HG02852 (cell line): ENCODE measurements at regions not wholly inside any gene's neighbourhood (a gene's known extent, or its start where the extent isn't known, plus 50 kb on each side); places are given as distances from the start of the nearest gene placed in this dataset.

Experiments used
- ATAC-seq: cut with Tn5 transposase; IDR thresholded peaks from one replicate; pipeline ENCODE4 v1.9.1; 2021; ENCODE audit warnings: mild to moderate bottlenecking, moderate library complexity; ENCODE audit not compliant: unreplicated experiment

DNA sequence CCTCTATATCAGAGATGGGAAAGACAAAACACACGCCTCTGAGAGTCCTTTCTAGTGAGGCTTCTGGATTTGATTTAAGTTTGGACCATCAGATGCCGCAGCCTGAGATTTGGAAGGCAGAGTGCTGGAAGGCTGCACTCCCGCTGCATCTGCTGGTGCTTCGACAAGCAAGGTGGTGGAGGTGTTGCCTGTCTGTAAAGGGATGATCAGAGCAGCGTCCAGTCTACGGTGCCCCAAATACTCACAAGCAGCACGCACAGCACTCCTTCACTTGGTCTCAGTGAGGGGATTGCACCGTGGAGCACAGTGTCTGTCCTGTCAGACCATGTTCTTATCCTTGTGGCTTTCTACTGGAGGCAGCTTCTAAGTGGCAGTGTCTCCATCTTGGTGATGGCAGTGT, 221.4 kb downstream of the GADD45G start:
- no peak for ATAC-seq

DNA sequence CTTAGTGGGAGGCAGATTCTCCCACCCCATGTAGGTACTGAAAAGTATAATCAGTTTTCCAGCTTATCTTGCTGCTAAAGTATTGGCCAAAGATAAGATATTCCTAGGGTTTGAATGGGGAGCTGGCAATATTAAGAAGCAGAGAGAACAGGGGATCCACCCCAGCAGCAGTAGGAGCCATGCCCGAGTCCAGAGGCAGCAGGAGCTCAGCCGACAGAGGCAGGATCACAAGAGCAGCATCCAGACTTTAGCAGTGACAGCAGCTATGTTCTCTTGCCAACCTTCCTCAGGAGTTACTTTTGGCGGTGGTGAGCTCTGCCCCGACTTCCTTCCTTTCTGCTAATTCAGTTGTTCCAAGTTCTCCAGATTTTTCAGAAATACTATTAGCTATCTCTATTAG, 224.5 kb downstream of the GADD45G start:
- ATAC-seq: no peak

DNA sequence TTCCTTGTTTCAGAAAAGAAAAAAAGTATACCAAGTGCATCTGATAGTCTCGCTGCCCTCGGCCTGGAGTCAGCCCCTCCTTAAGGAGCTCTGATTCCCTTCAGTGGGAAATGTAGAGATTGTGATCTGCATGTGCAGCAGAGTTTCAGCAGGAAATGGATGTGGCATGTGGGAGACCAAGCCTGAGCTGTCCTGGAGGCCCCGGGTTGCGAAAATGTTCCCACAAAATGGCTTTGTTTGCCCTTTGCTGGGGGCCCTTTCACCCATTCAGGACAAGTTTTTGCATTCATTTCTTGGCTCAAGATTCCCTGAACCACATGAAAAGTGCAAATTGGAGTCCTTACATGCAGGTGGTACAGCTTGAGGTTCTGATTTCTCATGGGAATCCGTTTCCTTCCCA, 230.9 kb downstream of the GADD45G start:
- ATAC-seq: no peak

DNA sequence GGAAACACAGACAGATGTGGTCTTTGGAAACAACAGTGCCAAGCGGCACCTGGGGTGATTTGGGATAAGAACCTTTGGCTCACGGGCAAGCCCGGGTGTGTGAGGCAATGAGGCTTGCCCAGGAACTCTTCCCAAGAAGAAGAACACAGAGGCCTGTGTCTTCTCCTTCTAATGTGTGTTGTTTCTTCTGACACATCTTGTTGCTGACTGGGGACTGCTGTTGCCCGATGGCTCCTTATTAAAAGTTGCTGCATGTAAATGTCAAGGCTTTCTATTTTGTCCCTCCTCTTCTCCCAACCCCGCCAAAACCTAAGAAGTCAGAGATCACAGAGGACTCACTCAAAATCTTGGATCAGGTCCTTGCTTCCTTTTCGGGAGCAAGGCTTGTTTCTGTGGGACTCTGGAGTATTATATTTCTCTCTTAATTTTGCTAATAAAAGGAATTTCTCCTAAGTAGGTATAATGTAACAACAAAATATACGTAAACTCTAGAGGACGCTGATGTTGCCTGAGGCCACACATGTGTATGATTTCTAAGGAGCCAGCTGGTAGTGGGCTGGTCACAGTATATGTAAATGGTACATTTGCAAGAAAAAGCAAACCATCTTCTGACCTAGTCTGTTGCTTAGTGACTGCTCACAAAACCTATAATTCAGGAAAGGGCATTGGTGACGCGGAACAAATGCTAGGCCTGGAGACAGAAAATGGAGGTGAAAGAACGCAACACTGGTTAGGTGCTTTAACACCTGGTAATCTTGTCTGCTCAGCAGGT, 232.5 kb downstream of the GADD45G start:
- ATAC-seq: no peak

DNA sequence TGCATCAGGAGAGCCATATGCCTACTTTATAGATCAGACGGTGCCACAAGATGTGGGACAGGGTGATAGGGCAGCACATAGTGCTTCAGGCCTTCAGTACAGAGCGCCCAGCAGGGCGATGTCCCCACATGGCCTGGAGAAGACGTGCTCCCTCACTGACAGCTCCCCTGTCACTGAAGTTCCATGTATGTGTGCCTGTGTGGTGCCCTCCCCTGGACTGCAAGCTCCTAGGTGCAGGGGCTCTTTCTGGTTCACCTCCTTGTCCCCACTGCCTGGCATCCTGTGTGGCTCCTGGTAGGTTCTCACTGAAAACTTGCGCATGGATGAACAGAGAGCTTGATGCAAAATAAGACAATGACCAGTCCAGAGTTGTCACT, 233.1 kb downstream of the GADD45G start:
- no peak for ATAC-seq

DNA sequence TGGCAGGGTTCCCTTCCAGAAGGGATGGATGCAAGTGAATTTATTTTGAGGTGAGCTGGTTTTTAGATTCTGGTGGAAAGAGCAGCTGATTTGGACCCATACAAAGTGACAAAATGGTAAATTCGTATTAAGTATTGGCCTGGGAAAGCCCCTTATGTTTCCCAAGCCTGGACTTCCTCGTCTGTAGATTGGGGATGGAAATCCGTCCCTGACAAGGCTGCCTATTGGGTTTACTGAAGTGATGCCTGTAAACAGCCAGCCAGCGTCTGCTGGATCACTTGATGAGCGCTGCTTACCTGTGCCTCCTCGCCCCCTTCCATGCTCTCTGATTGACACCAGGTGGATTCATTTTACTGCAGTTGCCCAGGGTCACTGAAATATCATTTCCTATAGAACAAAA, 233.8 kb downstream of the GADD45G start:
- ATAC-seq: no peak

DNA sequence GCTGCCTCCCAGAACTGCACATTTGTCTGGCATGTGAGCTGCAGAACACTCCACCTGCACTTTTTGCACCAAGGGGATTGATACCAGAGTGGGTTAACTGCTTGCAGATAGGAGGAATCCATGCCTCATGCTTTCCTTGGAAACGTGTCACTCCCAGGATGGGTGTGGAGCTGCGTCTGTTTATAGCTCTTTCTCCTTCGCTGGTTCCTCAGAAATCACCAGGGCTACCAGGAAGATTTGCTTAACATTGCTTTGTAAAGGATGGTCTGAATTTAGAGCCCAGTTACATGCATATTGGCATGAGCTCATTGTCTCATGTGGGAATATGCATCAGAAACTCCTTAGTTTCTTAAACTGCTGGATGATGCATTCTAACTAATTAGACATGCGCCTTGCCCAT, 234.6 kb downstream of the GADD45G start:
- ATAC-seq: no peak

DNA sequence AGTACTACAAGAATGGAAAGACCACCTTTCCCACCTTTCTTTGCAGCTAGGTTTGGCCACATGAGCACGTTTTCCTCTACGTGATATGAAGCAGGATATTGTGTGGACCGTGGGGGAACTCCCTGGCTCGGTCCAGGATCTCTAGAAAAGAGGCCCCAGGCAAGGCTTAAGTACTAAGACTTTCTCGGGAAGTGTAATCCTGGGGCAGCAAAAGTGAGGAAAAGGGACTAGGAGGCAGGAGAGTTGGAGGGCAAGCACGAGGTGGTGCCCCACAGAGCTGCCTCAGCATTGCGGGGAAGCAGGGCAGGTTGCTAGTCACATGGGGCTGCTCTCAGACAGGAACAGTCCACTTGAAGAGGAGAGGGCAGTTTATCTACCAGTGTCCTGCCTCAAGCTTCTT, 235.1 kb downstream of the GADD45G start:
- ATAC-seq: no peak

DNA sequence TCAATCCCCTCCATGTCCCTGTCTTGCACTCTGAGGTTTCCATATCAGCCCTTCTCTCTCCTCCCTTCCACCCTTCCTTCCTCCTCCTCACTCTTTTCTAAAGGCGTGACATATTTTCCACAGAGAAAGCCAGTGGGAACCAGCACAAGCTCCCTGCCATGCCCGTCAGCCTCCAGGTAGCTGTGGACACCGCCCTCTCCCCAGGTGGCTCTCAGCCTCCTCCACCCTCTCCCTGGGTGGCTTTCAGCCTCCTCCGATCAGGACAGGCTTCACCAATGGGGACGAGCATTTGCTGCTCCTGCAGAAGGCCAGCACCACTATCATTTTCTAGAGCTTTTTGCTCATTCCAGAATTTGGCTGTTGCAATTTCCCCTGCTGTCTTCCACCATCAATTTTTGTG, 236.6 kb downstream of the GADD45G start:
- ATAC-seq: no peak

DNA sequence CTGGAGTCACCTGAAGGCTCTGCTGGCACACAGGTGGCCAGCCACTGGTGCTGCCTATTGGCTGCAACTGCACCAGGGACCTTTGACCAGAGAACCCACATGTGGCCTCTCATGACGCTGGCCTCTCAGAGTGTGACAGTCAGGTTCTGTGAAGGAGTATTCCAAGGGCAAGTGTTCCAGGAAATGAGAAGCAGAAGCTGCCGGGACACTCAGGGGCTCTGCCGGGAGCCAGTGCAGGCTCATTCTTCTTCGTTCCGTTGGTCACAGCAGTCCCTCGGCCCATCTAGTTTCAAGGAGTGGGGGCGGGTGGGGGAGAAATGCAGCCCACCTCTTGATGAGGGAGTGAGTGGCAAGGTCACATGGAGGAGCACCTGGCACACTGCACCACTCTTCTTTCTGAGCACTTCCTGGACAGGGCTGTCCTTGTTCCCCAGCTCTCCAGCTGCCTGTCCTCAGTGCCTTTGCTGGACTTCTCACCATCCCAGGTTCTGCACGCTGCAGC, 237.5 kb downstream of the GADD45G start:
- ATAC-seq: no peak

DNA sequence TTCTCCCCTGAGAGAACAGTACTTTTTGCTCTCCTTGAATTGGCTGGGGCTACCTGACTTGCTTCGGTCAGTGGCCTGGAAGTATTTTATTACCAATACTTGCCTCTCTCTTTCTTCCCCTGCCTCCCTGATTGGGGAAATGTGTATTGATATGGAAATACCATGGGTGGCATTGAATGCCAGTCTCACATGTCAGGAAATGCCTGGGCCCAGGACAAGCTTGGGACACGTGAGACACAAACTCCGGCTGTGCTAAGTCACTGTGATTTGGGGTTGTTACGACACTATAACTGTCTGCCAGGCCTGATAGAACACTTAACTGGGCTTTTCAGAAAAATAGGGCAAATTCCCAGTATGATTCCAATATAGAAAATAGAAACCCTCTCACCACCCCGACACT, 238.3 kb downstream of the GADD45G start:
- ATAC-seq: no peak

DNA sequence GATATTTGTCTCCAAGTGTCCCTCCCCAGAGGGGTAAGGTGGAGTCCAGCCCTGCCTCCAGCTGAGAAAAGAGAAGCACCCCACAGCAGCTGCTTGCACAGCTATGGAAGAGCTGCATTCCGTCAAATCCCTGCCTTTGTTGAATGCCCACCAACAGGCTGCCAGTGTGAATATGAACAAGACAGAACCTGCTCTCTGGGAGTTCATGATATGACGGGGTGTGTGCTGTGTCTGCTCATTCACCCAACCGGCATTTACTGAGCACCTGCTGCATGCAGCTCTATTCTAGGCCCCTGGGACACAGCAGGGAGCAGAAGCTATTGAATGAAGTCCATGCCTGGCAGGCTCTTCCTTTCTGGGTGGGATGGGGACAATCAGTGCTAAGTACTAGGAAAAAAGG, 238.8 kb downstream of the GADD45G start:
- ATAC-seq: no peak

DNA sequence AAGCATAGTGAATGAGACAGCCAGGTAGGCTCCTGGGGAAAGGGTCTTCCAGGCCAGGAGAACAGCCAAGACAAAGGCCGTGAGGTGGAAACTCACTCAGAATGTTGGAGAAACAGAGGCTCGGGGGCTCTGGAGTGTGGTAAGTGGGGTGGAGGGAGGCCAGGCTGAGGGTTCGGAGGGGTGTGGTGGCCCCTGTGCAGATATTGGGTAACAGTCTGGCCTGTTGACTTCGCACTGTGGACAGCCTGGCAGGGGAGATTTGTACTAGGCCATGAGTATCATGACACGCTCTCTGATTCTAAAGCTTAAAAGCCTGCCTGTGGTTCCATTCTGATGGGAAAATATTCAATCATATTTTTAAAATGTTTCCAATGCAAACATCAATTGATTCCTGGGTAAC, 239.3 kb downstream of the GADD45G start:
- no peak for ATAC-seq

DNA sequence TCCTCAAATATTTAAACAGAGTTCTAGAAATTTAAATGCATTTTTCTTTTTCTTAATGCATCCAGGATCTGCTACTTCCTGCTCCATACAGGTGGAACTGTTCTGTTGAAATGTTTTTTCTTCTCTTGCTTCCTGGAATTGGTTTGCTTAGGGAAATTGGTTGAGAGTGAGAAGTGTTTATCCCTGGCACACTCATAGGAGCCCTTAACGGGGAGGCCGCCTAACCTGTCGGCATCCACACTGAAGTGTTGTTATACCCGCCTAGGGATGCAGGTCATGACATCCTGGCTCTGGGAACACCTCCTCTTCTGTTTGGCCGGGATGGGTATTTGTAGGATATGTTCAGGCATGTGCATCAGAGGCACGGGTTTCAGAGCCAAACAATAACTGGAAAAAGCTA, 239.7 kb downstream of the GADD45G start:
- no peak for ATAC-seq

DNA sequence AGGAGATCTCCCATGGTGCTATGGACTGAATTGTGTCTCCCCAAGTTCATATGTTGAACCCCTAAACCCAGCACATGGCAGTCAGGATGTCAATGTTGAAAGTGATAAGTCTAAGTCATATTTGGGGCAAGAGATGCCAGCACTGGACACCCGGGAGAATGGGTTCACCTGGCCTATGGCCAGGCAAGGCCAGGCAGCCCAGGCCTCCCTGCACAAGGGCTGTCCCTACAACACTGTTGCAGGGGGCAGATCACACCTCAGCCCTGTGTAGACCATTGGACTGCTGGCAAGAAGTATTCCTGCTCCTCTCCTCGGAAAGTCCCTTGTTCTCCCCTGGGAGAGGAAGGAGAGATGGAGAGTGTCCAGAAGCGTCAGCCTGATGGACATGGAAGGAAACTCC, 240.5 kb downstream of the GADD45G start:
- ATAC-seq: no peak

DNA sequence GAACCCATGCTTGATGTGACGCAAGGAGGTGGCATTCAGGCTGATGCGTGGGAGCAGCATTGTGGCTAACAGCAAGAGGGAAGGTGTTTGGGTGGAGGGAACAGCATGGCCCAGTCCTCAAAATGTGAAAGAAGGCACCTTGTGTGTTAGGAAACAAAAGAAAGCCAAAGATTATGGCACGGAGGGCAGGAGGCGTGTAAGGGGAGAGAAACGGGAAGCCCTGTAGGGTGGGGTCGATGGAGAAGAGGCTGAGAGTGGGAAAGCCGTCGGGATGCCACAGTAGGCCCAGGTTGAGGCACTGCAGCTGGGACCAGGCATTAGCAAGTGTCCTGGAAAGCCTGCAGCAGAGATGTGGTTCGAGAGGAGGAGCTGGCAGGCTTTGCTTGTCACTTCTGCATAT, 241.1 kb downstream of the GADD45G start:
- no peak for ATAC-seq

DNA sequence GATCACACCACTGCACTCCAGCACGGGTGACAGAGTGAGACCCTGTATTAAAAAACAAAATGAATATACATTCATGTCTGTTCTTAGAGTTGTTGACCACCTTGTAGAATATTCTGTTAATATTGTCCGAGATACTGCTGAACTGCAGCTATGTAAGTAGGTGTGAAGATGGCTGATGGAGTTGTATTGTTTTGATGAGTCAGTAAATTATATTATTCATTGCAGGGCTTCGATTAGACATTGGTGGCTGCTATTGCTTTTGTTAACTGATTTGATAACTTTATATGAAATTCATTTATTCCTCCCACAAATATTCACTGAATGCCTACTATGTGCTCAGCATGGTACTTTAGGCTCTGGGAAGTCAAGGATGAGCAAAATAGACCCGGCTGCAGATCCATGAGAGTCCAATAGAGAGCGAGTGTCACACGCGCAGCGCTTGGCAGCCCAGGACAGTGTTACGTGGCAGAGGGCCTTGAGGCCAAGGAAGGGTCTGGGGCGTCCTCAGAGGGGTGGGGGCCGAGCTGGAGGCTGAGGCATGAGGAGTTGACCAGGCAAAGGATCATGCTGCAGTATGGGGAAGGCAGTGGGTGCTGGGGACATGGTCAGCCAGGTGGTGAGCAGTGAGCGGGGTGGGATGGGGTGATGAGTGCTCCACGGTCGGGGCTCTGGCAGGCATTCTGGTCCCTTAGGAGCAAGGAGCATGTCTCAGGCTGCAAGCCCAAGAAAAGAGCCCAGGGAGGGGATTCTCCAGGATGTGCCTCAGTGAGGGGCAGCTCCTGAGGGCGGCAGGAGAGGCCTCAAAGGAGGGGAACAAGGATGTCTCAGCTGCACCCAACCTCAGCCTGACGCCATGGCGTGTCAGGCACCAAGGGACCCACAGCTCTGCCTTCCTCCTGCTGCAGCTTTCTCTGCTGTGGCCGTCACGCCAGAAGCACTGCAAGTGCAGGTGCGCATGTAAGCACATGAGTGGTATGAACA, 243.5 kb downstream of the GADD45G start:
- no peak for ATAC-seq

DNA sequence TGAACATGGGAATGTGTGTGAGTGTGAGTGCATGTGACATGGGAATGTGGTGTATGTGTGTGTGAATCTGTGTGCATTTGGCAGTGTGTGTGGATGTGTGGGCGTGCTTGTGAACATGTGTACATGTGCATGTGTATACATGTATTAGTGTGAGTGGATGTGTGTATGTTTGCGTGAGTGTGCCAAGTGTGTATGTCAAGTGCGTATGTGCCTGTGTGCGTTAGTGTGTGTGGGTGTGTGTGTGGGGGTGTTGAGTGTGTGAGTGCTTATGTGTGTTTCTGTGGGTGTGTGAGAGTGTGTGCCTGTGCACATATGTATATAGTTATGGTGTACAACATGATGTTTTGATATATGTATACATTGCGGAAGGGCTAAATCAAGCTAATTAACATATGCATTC, 244.3 kb downstream of the GADD45G start:
- no peak for ATAC-seq

DNA sequence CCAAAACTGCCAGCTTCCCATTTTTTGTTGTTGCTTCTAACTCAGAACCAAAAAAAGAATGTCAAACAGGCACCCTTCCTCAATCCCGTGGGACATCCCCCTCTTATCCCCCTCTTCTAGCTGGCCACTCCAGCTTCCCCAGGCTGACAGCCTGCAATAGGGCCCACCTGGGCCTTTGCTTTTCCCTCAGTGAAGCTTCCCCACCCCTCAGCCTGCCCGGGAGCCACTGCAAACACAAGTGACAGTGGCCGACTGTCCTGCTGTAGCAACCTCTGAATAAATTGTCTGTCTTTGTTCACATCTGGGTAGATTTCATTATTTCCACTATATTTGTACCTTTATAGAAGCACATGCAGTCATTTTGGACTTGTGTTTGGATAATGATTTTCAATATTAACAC, 245.3 kb downstream of the GADD45G start:
- no peak for ATAC-seq

DNA sequence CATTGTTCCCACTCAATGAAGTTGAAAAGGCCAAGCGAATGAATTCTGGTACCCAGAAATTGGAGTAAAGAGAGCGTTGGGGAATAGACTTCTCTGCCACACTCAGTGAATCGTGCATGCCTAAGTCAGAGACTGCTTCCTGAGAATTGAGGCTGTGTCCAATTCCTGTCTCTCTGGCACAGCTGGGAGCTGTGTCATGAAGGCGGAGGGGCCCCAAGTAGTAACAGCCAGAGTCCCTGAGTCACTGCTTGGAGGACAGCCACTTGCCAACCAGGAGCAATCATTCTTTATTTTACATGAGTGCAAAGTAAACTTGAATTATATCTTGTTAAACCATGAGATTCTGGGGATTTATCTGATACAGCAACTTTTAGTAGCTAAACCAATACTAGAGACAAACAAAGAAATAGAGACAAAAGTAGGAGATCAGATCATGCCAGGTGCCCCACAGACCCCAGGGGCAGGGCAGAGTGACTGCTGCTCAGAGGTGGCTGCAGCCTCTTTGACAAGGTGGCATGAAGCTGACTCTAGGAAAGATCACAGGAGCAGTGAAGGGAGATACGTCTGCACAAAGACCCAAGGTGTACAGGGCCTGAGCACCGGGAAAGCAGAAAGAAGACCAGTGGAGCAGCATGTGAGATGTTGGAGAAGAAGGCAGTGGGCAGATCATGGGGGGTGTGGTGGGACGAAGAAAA, 246.0 kb downstream of the GADD45G start:
- ATAC-seq: no peak

DNA sequence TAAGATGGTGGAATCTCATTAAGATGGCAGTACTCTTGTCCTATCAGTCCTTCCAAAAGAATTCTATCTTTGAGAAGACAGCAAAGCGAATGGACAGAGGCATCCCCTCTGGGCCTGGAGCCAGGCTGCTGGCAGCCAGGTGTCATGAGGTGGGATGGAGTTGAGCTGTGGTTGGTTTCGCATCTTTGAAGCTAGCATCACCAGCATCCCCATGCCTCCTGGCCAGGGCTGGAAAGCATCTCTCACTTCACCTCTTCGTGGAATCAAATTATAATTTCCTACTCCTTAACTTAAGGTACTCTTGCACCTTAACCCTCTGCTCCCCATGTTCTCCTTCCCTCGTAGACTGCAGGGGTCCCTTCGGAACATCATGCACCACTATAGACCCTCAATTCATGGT, 248.3 kb downstream of the GADD45G start:
- ATAC-seq: no peak
